Keratinocyte (primary cell): ENCODE measurements at regions not wholly inside any gene's neighbourhood (a gene's known extent, or its start where the extent isn't known, plus 50 kb on each side); places are given as distances from the start of the nearest gene placed in this dataset.

Experiments
- DNase-seq: peaks from one replicate; pipeline ENCODE4 v3.0.0-alpha.2; 2011; ENCODE audit warnings: low read depth, missing footprints, low spot score
- FAIRE-seq: peaks from 2 replicates; lab custom pipeline; 2011; peaks lifted over from hg19 to GRCh38; lab: Jason Lieb, UNC
- H2AFZ ChIP-seq: 2 replicates; pipeline ENCODE4 v1.6.0; 2012; ENCODE audit warnings: low read length, control low read depth, inconsistent platforms; ENCODE audit not compliant: control insufficient read depth
- H3K27ac ChIP-seq: 2 replicates; pipeline ENCODE4 v1.5.1; 2011; ENCODE audit warnings: low read length; ENCODE audit not compliant: control insufficient read depth, insufficient read depth
- H3K27me3 ChIP-seq: 3 replicates; pipeline ENCODE4 v1.6.0; 2011; ENCODE audit warnings: low read length; ENCODE audit not compliant: control insufficient read depth, insufficient read depth; ENCODE audit errors: extremely low read depth
- H3K36me3 ChIP-seq, 2 experiments: 2 replicates in 1 of 2; 3 replicates in 1 of 2; pipeline ENCODE4 v1.5.1; 2011; ENCODE audit warnings: low read length in 2 of 2, mild to moderate bottlenecking in 1 of 2; ENCODE audit not compliant: control insufficient read depth in 2 of 2, insufficient read depth in 2 of 2; ENCODE audit errors: extremely low read depth in 1 of 2
- H3K4me1 ChIP-seq: 3 replicates; pipeline ENCODE4 v1.5.1; 2011; ENCODE audit warnings: low read length; ENCODE audit not compliant: control insufficient read depth, insufficient read depth; ENCODE audit errors: extremely low read depth
- H3K4me2 ChIP-seq: 3 replicates; pipeline ENCODE4 v1.6.0; 2011; ENCODE audit warnings: low read depth, low read length; ENCODE audit not compliant: control insufficient read depth, insufficient read depth; ENCODE audit errors: extremely low read depth
- H3K4me3 ChIP-seq, 3 experiments: fragments of 200-600 bp in 1 of 3; sonication (generic) in 1 of 3; 2 replicates in 2 of 3; 3 replicates in 1 of 3; pipeline ENCODE4 v1.5.1; 2011 to 2016; ENCODE audit warnings: low read length in 3 of 3, mild to moderate bottlenecking in 3 of 3, control low read depth in 2 of 3, inconsistent platforms in 1 of 3, low read depth in 1 of 3, mixed read lengths in 1 of 3, mixed run types in 1 of 3, moderate library complexity in 1 of 3; ENCODE audit not compliant: control insufficient read depth in 2 of 3, insufficient read depth in 2 of 3; ENCODE audit errors: extremely low read depth in 1 of 3
- H3K79me2 ChIP-seq: 2 replicates; pipeline ENCODE4 v1.6.0; 2012; ENCODE audit warnings: low read length; ENCODE audit not compliant: control insufficient read depth, insufficient read depth
- H3K9ac ChIP-seq: 3 replicates; pipeline ENCODE4 v1.6.0; 2011; ENCODE audit warnings: low read length; ENCODE audit not compliant: control insufficient read depth, insufficient read depth; ENCODE audit errors: extremely low read depth
- H3K9me1 ChIP-seq: 3 replicates; pipeline ENCODE4 v1.6.0; 2011; ENCODE audit warnings: low read length; ENCODE audit not compliant: control insufficient read depth, insufficient read depth; ENCODE audit errors: extremely low read depth
- H3K9me3 ChIP-seq: 2 replicates; pipeline ENCODE4 v1.5.1; 2012; ENCODE audit warnings: low read depth, low read length; ENCODE audit not compliant: control insufficient read depth
- H4K20me1 ChIP-seq: 3 replicates; pipeline ENCODE4 v1.6.0; 2011; ENCODE audit warnings: low read length; ENCODE audit not compliant: control insufficient read depth, insufficient read depth; ENCODE audit errors: extremely low read depth
- EZH2 ChIP-seq: IDR thresholded peaks from one replicate; pipeline ENCODE4 v1.6.1; 2012; ENCODE audit warnings: inconsistent platforms, mild to moderate bottlenecking, low read length, moderate library complexity
- dilution Hi-C: fragments of 300-500 bp; cut with MboI; formaldehyde crosslinking; loops from one replicate; pipeline ENCODE4 v1.7.0; 2020; ENCODE audit warnings: low sequenced_read_pairs; ENCODE audit not compliant: extremely low pct_ligation_motif_present
- TF ChIP-seq, protein P1 (sequence below), 3 experiments: IDR thresholded peaks in 1 of 3; conservative IDR thresholded peaks in 1 of 3; optimal IDR thresholded peaks in 1 of 3; 2 replicates in 2 of 3; 3 replicates in 1 of 3; pipeline versions ENCODE3 to v1.5.1; 2011; ENCODE audit warnings: low read length in 3 of 3, mild to moderate bottlenecking in 3 of 3, moderate library complexity in 2 of 3, control low read depth in 1 of 3, inconsistent platforms in 1 of 3; ENCODE audit not compliant: insufficient read depth in 2 of 3; ENCODE audit errors: extremely low read depth in 1 of 3

DNA sequence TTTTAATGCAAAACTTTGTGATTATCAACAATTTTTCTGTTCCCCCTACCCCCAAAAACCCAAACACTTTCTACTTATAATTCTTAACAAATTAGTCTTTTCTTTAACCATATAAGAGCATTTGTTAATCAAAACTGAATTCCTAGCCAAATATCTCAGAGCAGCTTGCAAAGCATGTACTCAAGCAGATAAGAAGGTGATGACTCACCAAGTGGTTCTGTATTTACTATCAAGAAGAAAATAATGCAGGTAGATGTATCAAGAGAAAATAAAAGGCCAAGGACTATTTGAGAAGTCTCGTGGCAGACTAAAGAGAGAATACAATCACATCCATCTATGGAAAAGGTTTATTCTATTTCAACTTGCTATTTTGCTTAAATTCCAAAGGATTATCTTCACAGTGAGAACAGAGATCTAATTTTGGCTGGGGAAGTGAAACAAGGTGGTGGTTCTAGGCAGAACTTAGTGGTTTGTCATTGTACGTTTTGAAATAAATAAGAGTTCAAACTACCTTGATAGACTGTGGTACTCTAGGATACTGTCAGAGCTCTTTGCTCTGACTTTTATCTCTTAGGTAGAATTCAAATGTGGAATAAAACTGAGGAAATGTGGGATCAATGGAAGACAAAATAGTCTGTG lies 94.7 kb upstream of the NRIP1 start:
- no peak overlapping the region for H3K9ac ChIP-seq
- no peaks in the 10 kb centered on the region for H4K20me1 ChIP-seq
- TF ChIP-seq EZH2 = no peak
- TF ChIP-seq, protein P1, sequence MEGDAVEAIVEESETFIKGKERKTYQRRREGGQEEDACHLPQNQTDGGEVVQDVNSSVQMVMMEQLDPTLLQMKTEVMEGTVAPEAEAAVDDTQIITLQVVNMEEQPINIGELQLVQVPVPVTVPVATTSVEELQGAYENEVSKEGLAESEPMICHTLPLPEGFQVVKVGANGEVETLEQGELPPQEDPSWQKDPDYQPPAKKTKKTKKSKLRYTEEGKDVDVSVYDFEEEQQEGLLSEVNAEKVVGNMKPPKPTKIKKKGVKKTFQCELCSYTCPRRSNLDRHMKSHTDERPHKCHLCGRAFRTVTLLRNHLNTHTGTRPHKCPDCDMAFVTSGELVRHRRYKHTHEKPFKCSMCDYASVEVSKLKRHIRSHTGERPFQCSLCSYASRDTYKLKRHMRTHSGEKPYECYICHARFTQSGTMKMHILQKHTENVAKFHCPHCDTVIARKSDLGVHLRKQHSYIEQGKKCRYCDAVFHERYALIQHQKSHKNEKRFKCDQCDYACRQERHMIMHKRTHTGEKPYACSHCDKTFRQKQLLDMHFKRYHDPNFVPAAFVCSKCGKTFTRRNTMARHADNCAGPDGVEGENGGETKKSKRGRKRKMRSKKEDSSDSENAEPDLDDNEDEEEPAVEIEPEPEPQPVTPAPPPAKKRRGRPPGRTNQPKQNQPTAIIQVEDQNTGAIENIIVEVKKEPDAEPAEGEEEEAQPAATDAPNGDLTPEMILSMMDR (optimal IDR thresholded peaks at IDR 0.05 in 1 of 3, IDR thresholded peaks at IDR 0.05 in 1 of 3, conservative IDR thresholded peaks at IDR 0.05 in 1 of 3; ENCODE audit: extremely low read depth in 1 of 3, insufficient read depth in 2 of 3, low read length in 3 of 3) = no peak
- no peaks in the 10 kb centered on the region for H3K9me1 ChIP-seq
- no peak overlapping the region for H3K4me3 ChIP-seq
- no peaks in the 10 kb centered on the region for H3K27me3 ChIP-seq
- H3K27ac ChIP-seq = no peak overlapping the region
- H3K36me3 ChIP-seq = no peaks in the 10 kb centered on the region
- H3K79me2 ChIP-seq = no peaks in the 10 kb centered on the region
- H3K9me3 ChIP-seq = no peaks in the 10 kb centered on the region
- no peak overlapping the region for H2AFZ ChIP-seq
- dilution Hi-C loops = no loop called here
- DNase-seq = no peak
- no peak overlapping the region for H3K4me2 ChIP-seq
- FAIRE-seq = no peak
- peaks cover 1% of the 10 kb centered on the region for H3K4me1 ChIP-seq

DNA sequence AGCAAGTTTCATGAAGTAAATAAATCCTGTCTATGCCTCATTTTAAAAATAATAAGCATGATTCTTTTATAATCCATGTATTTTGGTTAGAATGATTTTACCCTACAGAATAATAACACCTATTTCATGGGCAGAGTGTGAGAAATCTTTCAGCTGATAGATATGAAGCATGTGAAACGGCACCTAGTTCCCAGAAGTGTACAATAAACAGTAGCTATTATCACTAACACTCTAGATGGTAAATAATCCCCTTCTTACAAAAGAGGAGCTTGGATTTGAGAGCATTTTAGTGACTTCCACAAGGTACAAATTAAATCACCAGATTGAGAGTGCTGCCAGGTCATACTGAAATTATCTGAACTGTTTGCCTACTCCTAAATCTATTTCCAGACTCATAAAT lies 95.3 kb upstream of the NRIP1 start:
- dilution Hi-C loops = no loop called here
- FAIRE-seq (no peak), DNase-seq (no peak)
- H3K27ac ChIP-seq = no peak overlapping the region
- no peak overlapping the region for H2AFZ ChIP-seq
- H3K79me2 ChIP-seq = no peaks in the 10 kb centered on the region
- no peaks in the 10 kb centered on the region for H3K9me3 ChIP-seq
- H4K20me1 ChIP-seq = no peaks in the 10 kb centered on the region
- H3K4me2 ChIP-seq = no peak overlapping the region
- H3K4me3 ChIP-seq = no peak overlapping the region
- H3K4me1 ChIP-seq = peaks cover 5% of the 10 kb centered on the region
- TF ChIP-seq EZH2 = no peak
- TF ChIP-seq, protein P1 (optimal IDR thresholded peaks at IDR 0.05 in 1 of 3, IDR thresholded peaks at IDR 0.05 in 1 of 3, conservative IDR thresholded peaks at IDR 0.05 in 1 of 3; ENCODE audit: extremely low read depth in 1 of 3, insufficient read depth in 2 of 3, low read length in 3 of 3) = no peak
- H3K9ac ChIP-seq = no peak overlapping the region
- no peaks in the 10 kb centered on the region for H3K9me1 ChIP-seq
- H3K27me3 ChIP-seq = no peaks in the 10 kb centered on the region
- H3K36me3 ChIP-seq = no peaks in the 10 kb centered on the region
